ENCODE measurements at regions not wholly inside any gene's neighbourhood (a gene's known extent, or its start where the extent isn't known, plus 50 kb on each side); places are given as distances from the start of the nearest gene placed in this dataset.

DNA sequence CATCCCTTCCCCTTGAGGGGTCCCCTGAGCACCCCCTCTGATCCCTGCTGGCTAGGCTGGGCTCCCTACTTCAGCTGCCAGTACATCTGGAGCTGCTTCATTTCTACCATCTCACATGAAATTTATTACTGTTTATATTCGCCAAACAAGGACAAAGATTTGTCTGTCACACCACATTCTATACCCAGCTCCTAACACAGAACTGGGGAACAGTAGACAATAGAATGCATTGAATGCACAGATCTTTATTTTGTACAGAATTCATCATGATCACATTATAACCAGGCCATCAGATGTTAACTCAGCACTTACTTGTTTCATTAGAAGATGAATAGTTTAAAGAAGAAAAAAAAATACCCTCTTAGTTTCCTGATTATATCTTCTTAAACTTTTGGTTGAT is 159.4 kb downstream of the KLF5 start:
- Mint-ChIP-seq H3K27me3 (no peaks in the 10 kb centered on the region), H3K4me3 (no peak overlapping the region), H3K9me3 (peaks cover 9% of the 10 kb centered on the region), H3K36me3 (no peaks in the 10 kb centered on the region), H3K27ac (peak overlapping the region; percentile 34), H3K4me1 (ENCODE audit: unreplicated experiment) (peaks cover 8% of the 10 kb centered on the region)
- TF ChIP-seq, protein P1, sequence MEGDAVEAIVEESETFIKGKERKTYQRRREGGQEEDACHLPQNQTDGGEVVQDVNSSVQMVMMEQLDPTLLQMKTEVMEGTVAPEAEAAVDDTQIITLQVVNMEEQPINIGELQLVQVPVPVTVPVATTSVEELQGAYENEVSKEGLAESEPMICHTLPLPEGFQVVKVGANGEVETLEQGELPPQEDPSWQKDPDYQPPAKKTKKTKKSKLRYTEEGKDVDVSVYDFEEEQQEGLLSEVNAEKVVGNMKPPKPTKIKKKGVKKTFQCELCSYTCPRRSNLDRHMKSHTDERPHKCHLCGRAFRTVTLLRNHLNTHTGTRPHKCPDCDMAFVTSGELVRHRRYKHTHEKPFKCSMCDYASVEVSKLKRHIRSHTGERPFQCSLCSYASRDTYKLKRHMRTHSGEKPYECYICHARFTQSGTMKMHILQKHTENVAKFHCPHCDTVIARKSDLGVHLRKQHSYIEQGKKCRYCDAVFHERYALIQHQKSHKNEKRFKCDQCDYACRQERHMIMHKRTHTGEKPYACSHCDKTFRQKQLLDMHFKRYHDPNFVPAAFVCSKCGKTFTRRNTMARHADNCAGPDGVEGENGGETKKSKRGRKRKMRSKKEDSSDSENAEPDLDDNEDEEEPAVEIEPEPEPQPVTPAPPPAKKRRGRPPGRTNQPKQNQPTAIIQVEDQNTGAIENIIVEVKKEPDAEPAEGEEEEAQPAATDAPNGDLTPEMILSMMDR (conservative IDR thresholded peaks at IDR 0.05): no peak
- DNase-seq (ENCODE audit: extremely low spot score, unreplicated experiment): no peak

DNA sequence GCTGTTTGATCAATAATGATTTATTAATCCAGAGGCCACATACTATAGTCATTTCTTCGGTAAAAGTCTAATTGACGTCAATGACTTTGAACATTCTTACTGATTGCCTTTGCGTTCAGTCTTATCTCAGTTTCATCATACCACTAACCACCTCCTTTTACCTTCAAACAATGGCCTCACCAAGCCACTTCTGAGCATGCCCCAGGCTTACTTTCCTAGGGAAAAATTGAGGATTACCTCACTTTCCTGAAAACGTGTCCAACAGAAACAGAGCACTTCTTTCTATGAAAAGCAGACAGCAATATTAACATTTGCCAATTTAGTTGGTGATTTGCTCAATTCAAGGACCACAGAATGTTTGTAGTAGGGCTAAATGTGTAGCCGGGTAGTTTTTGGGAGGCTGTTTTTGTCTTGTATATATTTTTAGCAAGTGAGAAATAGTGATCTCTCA is 157.6 kb downstream of the KLF5 start:
- Mint-ChIP-seq H3K27ac (peak overlapping the region; percentile 63), H3K36me3 (no peaks in the 10 kb centered on the region), H3K4me3 (no peak overlapping the region), H3K27me3 (no peaks in the 10 kb centered on the region), H3K9me3 (peaks cover 15% of the 10 kb centered on the region), H3K4me1 (ENCODE audit: unreplicated experiment) (peaks cover 4% of the 10 kb centered on the region)
- no peak for DNase-seq (ENCODE audit: extremely low spot score, unreplicated experiment)
- TF ChIP-seq, protein P1 (conservative IDR thresholded peaks at IDR 0.05): no peak

DNA sequence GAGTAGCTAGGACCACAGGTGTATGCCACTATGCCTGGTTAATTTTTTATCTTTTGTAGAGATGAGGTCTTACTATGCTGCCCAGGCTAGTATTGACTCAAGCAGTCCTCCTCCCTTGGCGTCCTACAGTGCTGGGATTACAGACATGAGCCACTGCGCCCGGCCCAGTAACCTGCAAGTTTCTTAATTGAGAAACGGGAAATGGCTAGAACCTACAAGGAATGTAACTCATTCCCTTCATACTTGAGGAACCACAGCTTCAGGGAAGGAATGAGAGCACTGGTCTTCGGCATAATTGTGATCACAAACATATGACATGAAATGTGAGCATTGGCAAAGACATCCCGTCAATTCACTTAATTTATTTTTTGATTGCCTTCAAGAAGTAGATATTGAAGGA is 157.0 kb downstream of the KLF5 start:
- Mint-ChIP-seq H3K27ac (peak overlapping the region; percentile 63), H3K27me3 (no peaks in the 10 kb centered on the region), H3K36me3 (no peaks in the 10 kb centered on the region), H3K9me3 (peaks cover 16% of the 10 kb centered on the region), H3K4me3 (no peak overlapping the region), H3K4me1 (ENCODE audit: unreplicated experiment) (peaks cover 7% of the 10 kb centered on the region)
- DNase-seq (ENCODE audit: extremely low spot score, unreplicated experiment): no peak
- TF ChIP-seq, protein P1 (conservative IDR thresholded peaks at IDR 0.05): no peak

DNA sequence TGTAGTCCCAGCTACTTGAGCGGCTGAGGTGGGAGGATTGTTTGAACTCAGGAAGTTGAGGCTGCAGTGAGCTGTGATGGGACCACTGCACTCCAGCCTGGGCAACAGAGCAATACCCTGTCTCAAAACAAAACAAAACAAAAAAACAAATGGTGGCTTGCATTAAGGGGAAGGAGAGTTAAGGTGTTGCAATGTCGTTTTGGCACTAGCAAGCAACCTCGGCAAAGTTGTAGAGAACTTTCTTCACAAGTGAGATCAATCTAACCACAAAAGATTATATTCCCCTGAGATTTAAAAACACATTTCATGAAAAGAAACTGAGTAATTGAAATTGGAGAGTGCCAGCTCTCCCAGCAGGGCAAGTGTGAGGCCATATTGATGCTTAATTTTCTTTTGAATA is 153.7 kb downstream of the KLF5 start:
- no peaks in the 10 kb centered on the region for H3K27me3 Mint-ChIP-seq
- no peaks in the 10 kb centered on the region for H3K36me3 Mint-ChIP-seq
- peaks cover 11% of the 10 kb centered on the region for H3K4me1 Mint-ChIP-seq (ENCODE audit: unreplicated experiment)
- H3K4me3 Mint-ChIP-seq: no peak overlapping the region
- TF ChIP-seq, protein P1 (conservative IDR thresholded peaks at IDR 0.05): no peak
- H3K27ac Mint-ChIP-seq: no peak overlapping the region
- DNase-seq (ENCODE audit: extremely low spot score, unreplicated experiment): no peak
- H3K9me3 Mint-ChIP-seq: peaks cover 22% of the 10 kb centered on the region

DNA sequence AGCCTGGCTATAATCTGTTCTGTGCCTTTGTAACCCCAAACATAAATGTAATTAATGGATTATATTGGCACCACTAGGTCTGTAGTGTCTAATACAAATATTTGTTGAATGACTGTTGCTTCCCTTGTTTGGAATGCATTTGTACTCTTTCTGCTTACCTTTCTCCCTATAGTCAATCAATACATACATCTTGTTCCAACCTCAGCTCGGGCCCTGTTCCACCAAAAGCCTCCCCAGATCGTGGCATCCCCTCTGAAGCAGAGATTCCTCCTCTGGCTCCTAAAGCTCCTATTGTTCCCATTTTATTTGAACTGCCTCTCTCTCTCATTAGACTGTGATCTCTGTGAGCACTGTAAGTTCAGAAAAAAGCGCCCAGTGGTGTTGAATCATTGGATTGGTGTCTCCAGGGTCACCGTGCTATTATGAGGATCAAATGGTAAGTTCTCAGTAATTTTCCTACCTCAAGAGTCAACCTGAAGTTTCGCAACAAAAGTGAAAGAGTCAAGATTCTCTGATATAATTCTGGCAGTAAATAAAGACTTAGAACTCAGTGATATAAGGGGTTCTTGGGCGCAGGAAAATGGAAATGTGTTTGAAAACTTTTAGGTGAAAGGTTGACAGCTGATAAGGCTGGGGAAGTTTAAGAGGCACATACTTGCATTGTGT is 151.5 kb downstream of the KLF5 start:
- Mint-ChIP-seq H3K4me3 (peak overlapping the region; percentile 46), H3K27ac (peak overlapping the region; percentile 70), H3K9me3 (peaks cover 19% of the 10 kb centered on the region), H3K27me3 (no peaks in the 10 kb centered on the region), H3K4me1 (ENCODE audit: unreplicated experiment) (peaks cover 11% of the 10 kb centered on the region), H3K36me3 (no peaks in the 10 kb centered on the region)
- TF ChIP-seq, protein P1 (conservative IDR thresholded peaks at IDR 0.05): no peak
- DNase-seq (ENCODE audit: extremely low spot score, unreplicated experiment): no peak

All from type B pancreatic cell (in vitro differentiated cells).